ENCODE measurements at regions not wholly inside any gene's neighbourhood (a gene's known extent, or its start where the extent isn't known, plus 50 kb on each side); places are given as distances from the start of the nearest gene placed in this dataset.
"Not testable (repeated sequence)": the region's sequence is repeated elsewhere in the genome, so short reads cannot be mapped to it uniquely, and the experiment has no call there.

DNA sequence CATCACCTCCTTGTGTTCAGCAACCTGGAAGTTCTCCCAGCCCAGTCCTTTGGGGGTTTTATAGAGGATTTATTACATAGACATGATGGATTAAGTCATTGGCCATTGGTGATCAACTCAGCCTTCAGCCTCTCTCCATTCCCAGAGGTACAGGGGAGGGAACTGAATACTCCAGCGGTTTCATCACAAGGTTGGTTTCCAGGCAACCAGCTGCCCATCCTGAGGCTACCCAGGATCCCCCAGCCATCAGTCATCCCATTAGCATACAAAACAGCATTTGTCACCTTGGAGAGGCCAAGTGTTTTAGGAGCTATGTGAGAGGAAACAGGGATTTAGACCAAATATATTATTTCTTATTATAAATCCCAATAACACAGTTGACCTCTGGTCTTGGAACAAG is 584.8 kb upstream of the NRP1 start:
- no peak overlapping the region for H3K4me3 ChIP-seq (replicated peaks; ENCODE audit: low read depth, low read length)
- TF ChIP-seq, protein P1, sequence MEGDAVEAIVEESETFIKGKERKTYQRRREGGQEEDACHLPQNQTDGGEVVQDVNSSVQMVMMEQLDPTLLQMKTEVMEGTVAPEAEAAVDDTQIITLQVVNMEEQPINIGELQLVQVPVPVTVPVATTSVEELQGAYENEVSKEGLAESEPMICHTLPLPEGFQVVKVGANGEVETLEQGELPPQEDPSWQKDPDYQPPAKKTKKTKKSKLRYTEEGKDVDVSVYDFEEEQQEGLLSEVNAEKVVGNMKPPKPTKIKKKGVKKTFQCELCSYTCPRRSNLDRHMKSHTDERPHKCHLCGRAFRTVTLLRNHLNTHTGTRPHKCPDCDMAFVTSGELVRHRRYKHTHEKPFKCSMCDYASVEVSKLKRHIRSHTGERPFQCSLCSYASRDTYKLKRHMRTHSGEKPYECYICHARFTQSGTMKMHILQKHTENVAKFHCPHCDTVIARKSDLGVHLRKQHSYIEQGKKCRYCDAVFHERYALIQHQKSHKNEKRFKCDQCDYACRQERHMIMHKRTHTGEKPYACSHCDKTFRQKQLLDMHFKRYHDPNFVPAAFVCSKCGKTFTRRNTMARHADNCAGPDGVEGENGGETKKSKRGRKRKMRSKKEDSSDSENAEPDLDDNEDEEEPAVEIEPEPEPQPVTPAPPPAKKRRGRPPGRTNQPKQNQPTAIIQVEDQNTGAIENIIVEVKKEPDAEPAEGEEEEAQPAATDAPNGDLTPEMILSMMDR (IDR thresholded peaks at IDR 0.05; ENCODE audit: low read depth, low read length, missing control alignments), result no peak
- no peak for DNase-seq (ENCODE audit: extremely low read depth, low read depth)

DNA sequence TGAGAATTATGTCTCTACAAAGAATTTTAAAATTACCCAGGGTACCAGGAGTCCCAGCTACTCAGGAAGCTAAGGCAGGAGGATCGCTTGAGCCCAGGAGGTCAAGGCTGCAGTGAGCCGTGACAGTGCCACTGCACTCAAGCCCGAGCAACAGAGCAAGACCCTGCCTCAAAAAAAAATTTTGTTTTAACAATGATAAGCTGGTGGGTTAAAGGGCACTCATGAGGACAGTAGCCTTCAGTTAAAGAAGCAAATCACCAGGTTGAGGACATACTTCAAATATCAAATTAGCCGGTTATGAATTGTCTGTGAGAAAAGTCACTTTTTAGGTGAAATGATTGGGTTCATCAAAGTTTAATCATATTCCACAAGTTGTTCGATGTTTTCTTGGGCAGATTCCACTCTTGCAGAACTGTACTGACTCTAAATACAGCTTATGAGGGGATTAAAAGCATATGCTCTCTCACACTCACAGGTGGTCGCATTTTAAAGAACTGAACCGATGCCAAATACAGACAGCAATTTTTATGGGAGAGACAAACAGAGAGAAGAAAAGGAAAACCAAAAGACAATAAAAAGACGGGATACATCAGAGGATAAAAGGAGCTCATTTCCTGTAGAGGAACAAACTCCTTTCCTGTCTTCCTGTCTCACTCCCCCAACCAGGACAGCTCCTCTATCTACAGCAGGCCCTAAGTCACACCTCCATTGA is 582.8 kb upstream of the NRP1 start:
- TF ChIP-seq, protein P1 (IDR thresholded peaks at IDR 0.05; ENCODE audit: low read depth, low read length, missing control alignments), result no peak
- no peak for DNase-seq (ENCODE audit: extremely low read depth, low read depth)

DNA sequence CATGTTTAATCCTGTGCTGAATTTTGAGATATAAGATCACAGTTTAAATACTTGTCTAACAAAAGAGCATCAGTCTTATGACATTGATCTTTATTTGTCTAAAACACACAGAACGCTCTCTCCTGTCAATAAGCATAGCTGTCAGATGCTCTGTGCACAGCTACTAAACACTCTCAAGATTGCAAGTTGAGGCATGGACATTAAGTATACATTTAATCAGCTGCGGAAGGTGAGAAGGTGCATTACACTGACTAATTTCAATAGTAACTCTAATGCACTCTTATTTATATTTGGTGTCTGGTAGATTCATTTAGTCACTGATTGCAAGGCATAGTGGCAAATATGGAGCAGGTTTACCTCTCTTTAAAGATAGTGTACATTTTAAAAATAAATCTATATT is 580.3 kb upstream of the NRP1 start:
- no peak for DNase-seq (ENCODE audit: extremely low read depth, low read depth)
- TF ChIP-seq, protein P1 (IDR thresholded peaks at IDR 0.05; ENCODE audit: low read depth, low read length, missing control alignments), result no peak
- H3K4me3 ChIP-seq (replicated peaks; ENCODE audit: low read depth, low read length), result no peak overlapping the region

More for the DNA sequence above, 582.8 kb upstream of the NRP1 start:
- no peak overlapping the region for H3K4me3 ChIP-seq (replicated peaks; ENCODE audit: low read depth, low read length)

DNA sequence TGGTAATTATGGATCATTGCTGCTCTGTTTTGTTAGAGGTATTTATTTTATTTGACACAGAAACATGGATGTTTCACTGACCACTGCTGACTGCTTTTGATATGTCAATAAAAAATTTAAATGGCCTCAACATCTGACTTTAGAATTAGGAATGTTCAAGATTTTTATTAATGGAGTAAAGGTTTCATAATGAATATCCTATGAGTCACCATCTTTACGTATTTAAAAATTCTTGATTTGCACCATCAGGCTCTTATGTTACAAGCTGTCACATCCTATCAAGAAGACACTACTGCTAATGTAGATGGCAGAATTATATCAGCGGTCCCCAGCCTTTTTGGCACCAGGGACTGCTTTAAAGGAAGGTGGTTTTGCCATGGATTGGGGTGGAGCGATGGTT is 578.7 kb upstream of the NRP1 start:
- TF ChIP-seq, protein P1 (IDR thresholded peaks at IDR 0.05; ENCODE audit: low read depth, low read length, missing control alignments), result no peak
- H3K4me3 ChIP-seq (replicated peaks; ENCODE audit: low read depth, low read length), result no peak overlapping the region
- DNase-seq (ENCODE audit: extremely low read depth, low read depth), result no peak

DNA sequence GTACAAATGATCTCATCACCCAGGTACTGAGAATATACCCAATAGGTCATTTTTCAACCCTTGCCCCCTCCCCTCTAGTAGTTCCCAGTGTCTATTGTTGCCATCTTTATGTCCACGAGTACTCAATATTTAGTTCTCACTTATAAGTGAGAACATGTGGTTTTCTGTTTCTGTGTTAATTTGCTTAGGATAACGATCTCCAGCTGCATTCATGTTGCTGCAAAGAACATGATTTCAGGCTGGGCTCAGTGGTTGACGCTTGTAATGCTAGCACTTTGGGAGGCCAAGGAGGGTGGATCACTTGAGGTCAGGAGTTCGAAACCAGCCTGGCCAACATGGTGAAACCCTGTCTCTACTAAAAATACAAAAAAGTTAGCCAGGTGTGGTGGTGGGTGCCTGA is 575.0 kb upstream of the NRP1 start:
- not testable (repeated sequence) for DNase-seq (ENCODE audit: extremely low read depth, low read depth); H3K4me3 ChIP-seq (replicated peaks; ENCODE audit: low read depth, low read length)

DNA sequence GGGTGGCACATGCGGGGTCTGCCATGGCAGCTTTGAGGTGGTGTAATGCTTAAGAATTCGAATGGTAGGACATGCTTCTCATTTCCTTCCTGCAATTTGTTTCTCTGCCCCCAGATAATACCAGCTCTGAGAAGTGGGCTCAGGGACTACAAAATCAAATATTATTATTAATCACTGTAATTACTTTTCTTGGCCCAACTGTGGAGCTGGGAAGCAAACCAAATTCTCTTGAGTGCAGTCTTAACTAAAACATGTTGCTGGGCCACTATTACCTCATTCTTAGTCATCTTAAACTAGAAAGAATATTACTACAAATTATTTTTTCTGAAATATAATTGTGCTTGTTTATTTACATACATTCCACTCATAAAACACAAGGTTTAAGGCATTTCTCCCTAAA is 566.7 kb upstream of the NRP1 start:
- H3K4me3 ChIP-seq (replicated peaks; ENCODE audit: low read depth, low read length), result no peak overlapping the region
- peak; percentile 16 for DNase-seq (ENCODE audit: extremely low read depth, low read depth)
- TF ChIP-seq, protein P1 (IDR thresholded peaks at IDR 0.05; ENCODE audit: low read depth, low read length, missing control alignments), result no peak

DNA sequence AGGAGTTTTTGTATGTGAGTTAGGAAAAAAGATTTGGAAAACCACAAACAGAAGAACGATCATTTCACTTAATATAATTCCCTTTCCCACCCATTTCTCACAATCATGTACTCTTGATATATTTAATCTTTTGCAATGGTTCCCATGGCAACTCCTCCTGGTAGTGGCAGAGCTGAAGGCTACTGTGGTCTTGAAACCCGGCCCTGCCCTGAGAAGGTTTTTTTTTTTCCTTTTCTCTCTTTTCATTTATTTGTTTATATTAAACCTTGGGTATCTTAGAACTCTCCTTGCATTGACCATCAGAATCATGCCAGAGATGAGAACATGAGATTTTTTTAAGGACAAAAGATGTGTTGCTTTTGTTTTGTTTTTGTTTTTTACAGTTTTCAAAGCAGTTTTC is 566.1 kb upstream of the NRP1 start:
- no peak overlapping the region for H3K4me3 ChIP-seq (replicated peaks; ENCODE audit: low read depth, low read length)
- no peak for DNase-seq (ENCODE audit: extremely low read depth, low read depth)
- TF ChIP-seq, protein P1 (IDR thresholded peaks at IDR 0.05; ENCODE audit: low read depth, low read length, missing control alignments), result no peak
